CMK (cell line): ENCODE measurements at regions not wholly inside any gene's neighbourhood (a gene's known extent, or its start where the extent isn't known, plus 50 kb on each side); places are given as distances from the start of the nearest gene placed in this dataset.

ENCODE experiments used
- DNase-seq: peaks from one replicate; pipeline ENCODE4 v3.0.0-alpha.2; 2010; ENCODE audit warnings: low read depth

DNA sequence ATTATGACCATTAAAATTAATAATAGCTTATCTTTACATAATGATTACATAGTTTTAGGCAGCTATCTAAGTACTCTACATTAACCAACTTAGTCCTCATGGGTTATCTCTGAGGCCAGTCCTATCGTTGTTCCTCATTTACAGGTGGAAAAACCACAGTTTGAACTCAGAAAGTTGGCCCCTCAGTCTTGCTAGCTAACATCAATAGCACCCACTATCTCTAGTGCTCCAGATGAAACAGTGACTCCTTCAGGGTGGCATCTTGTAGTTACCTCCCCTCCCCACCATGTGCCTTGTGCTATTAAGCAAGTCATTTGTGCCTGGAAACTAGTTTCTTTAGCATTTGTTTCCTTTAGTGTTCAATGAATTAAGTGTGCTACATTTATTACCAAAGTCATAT lies 1086.7 kb downstream of the EFNB2 start:
- DNase-seq = peak; percentile 77

DNA sequence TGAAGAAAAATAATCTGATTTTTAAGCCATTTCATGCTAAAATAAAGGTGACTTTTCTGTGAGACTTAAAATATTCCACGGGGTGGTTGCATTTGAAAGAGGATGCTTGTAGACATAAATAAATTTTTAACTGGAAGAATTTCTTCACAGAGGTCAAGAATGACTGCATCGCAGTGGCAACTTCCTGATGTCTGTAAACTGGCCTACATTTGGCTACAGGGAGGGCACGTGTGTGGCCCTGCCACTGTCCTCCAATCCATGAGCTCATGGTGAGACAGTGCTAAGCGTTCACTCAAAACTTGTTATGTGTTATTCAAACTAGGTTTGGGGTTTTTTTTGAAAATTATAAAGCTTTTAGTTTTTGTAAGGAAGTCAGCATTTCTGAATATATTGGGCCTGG lies 1089.3 kb downstream of the EFNB2 start:
- no peak for DNase-seq

DNA sequence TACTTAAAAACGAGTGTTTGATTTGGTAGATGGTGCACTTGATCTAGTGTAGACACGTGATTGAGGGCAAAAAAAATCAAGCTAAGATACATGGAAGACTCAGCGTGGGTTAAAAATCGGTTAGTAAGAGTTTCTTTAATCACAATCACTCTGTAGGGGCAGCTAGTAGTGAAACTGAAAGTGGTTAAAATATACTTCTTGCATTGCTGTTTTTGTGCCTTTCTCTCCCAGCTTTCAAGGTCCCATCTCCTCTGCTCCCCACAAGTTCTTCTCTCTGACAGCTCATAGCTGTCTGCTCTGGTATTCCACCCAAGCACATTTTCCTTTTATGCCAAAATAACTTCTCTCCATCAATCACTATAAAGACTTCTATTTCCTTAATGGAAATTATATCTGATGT lies 1089.7 kb downstream of the EFNB2 start:
- DNase-seq = no peak

DNA sequence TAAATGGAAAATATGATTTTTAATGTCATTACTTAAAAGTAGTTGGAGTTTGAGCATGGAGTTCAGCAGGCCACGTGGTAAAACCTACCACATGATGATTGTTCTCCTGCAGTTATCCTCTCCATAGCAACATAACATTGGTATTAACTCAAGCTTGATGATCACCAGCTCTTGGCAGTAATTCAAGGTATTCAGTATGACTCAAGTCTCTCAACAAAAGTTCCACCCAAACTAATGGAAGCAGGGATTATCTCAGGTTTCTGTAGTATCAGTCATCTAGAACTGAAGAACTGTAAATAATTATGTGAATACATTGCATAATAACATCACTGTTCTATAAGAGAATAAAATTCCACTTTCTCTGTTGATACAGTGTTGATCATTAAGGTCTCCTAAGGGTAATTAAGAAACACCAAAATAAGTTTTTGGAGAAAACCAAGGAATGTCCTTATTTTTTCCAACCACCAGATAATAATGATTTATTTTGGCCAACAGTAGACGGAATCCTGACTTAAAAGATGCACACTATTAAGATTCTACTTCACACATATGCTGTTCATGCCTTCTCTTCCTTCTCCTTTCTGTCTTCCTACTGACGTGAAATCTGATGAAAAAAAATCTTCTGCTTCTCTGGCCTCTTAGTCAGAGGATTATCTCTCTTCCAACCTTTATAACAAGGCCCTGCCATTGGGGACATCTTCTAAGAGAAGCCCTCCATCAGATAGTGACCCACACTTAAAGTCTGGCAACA lies 1092.3 kb downstream of the EFNB2 start:
- no peak for DNase-seq

DNA sequence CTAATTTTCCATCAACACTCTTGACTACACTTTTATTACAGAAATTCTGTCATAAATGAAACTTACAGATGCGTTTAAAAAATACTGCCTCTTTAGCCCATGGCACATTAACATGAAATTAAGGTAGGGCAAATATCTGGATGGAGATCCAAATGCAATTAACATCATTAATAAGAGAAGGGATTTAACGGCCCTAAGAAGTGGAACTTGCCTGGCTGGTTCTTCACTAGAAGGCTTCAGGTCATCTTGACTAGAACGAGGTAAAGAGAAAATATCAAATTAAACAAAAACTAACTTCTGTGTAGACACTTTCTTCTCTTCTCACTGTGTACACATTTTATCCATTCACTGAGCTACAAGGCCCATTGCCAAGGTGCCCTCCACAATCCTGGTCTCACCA lies 1093.4 kb downstream of the EFNB2 start:
- no peak for DNase-seq

DNA sequence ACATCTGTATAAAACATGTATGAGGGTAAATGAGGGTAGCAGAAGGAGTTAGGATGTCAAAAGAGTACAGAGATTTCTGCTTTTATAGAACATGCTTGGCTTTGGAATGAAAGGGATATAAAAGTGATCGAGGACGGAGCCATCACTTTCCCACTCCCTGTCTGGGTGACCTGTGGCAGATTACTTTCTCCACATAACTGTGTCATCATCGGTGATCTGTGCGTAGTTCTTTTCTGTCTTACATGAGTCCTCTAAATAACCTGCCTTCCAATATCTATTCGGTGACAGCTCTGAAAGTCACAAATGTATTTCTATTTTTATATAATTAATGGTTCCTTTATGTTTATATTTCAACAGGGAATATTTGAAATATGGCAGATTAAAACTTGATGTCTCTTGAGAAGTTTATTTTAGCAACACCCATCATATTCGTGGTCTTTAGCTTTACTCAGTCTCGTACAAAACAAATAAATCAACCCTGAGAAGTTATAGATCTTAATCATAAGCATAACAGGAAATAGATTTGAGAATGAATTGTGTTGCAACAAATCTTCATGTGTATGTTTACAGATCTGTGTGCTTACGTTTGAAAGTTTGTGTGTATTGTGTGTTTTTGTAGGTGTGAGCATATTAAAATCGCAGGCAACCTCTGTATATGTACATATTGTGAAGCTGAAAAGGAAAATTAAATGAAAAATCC lies 1094.3 kb downstream of the EFNB2 start:
- no peak for DNase-seq

DNA sequence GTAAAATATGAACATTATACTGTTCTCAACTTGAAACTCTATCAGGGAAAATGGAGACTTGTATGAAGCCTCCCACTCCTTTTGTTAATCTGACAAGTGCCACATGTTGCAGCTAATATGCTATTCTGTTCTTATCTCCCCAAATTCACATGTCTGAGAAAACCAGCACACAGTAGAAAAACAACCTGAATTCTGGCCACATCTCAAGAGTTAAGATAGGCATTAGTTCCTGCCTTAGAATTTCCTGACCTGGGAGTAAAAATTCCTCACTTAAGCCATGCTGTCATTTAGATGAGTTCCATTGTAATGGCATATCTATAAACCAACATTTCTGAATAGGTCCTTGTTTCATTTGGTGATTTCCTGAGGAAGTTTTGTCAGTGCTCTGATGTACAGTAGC lies 1098.5 kb downstream of the EFNB2 start:
- DNase-seq = peak; percentile 84

DNA sequence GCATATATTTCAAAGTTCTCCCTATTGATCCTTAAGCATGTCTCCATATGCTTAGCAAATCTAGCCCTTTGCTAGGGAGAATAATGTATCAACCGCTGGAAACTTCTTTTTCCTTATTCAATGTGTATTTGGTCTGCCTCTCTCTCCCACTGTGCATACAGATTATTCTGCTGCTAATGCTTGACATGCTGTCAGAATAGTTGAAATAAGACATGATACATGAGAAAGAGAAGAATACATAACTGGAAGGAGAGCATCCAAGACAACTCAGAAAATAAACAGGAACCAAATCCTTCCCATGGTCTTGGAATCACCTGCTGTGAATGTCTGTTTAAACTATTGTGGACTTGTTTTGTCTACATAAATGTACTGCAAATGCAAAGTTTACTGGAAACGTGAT lies 1103.0 kb downstream of the EFNB2 start:
- no peak for DNase-seq

DNA sequence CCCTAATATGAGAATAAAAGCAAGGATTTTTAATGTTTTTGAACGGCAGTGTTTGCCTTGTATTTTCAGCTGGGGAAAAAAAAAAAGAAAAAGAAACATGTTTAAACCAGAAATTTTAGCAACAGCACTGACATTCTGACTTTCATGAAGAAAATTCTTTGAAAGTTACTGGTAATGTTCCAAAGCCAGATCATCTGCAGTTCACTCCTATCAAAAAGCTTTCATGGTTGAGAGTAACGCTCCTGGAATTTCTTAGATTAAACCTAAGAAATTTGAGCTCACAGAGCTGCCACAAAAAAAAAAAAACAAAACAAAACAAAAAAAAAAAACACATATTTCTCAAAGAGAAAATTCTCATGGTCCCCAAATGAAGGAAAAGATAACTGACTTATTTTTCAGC lies 1106.7 kb downstream of the EFNB2 start:
- no peak for DNase-seq

DNA sequence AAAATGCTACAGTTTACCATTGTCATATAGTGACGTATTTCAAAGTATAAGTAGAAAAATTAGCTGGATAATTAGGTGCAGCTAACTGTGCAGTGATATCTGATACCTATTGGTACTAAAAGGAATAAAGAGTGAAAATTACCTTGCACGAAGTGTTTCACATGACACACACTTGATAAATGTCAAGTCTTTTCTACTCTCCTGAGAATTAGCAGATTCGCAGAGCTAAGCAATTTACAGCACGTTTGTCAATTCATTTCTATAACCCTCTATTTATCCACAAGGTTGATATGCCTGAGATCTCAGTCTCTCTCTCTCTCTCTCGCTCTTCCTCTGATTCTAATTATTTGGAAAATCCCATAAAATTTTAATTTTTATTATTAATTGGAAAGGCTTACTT lies 1109.0 kb downstream of the EFNB2 start:
- no peak for DNase-seq

DNA sequence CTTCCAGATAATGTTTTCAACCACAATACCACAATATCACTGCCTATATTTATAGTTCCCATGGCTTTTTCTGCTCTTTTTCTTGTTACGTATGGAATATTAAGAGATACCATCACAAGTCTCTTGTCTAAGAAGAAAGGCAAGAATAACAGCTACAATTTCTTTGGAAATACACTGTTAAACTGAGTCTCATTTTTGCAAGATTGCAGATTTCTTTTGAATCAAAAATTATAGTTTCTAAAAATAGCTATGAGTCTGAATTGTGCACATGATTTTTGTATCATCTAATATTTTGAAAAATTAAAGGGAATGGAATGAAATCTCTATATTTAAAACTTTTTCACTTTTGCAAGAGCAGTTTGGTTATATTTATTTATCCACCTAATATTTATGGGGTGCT lies 1120.8 kb downstream of the EFNB2 start:
- no peak for DNase-seq

DNA sequence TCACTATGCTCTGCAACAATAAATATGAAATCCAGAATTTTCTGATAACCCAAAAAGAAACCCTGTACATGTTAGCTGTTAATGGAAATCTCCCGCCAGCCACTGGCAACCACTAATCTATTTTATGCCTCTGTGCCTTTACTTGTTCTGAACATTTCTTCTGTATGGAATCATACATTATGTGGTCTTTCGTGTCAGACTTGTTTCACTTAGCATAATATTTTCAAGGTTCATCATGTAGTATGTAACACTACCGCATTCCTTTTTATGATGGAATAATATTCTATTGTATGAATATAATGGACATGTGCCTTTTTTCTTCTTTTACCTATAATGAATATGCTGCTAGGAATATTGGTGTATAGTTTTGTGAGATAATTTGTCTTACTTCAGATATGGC lies 1123.3 kb downstream of the EFNB2 start:
- DNase-seq = no peak

DNA sequence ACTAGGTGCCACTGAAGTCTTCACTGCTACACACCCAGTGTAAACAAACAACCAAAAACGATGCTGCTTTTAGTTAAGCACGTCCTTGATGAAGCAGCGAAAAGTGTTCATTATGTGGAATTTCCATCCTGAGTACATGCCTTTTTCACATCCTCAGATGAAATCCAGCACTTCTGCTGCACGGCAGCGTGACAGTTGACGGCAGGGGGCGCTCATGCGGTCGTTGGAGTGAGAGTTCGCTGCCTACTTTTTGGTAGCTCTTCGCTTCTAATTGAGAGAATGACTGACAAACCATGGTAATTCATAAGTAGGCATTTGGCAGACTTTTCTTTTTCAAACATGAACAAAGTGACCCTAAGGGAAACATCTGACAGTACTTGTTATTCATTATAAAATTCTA lies 1124.9 kb downstream of the EFNB2 start:
- no peak for DNase-seq

DNA sequence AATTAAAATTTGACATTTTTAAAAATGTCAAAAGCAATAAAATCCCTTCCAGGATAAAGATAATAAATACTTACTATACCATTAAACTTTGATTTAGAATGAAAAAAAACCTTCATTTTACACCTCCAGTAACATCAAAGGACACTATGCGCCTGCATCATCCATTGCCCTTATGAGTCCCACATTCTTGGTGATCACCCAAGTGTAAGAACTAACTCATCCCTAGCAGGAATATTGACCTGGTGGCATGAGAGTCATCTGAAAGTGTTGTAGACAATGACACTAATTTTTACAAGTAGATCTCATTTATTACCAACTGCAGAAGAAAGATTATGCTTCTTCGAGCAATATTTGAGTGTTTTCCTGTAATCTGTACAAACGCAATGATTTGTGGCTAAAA lies 1128.9 kb downstream of the EFNB2 start:
- DNase-seq = no peak

DNA sequence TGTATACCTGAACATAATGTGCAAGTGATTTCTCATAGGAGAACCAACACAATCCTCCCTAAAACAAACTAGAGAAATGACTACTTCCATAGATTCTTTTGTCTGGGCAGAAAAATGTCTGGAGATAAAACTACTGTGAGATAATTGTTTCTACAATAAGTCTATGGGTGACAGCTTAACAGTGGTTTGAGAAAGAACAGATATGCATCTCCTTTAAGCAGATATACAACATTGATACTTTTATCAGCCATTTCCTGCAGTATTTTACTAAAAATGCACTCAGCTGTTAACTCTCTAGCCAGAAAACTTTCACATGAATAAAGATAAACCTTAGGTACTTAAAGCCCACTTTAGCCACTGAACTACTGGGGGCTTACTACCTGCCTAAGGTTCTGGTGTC lies 1132.4 kb downstream of the EFNB2 start:
- DNase-seq = no peak

DNA sequence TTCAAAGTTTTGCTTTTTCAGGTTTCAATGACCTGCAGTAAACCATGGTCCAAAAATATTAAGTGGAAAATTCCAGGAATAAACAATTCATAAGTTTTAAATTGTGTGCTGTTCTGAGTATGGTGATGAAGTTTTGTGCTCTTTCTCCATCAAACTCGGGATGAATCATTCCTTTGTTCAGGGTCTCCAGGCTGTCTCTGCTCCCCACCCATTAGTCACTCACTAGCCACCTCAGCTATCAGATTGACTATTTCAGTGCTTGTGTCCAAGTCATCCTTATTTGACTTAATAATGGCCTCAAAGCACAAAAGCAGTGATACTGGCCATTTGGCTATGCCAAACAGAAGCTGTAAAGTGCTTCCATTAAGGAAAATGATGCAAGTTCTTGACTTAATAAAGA lies 1140.4 kb downstream of the EFNB2 start:
- DNase-seq = no peak

DNA sequence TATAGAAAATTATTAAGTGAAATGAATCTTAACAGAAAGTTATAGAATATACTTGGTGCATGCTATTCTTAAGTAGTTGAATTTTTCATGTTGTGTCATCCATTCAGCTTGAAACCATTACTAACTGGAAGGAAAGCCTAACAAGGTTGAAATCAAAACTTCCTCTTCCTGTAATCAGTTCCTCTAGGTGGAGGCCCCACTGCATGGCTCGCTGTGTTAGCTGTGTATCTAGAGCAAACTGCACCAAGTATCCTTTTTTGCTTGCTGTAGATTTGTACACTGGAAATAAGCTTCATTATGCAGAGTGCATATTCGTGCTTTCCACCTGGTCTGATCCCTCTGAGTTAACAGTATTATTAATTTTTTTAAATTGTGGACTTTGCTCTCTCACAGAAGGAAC lies 1146.1 kb downstream of the EFNB2 start:
- no peak for DNase-seq

DNA sequence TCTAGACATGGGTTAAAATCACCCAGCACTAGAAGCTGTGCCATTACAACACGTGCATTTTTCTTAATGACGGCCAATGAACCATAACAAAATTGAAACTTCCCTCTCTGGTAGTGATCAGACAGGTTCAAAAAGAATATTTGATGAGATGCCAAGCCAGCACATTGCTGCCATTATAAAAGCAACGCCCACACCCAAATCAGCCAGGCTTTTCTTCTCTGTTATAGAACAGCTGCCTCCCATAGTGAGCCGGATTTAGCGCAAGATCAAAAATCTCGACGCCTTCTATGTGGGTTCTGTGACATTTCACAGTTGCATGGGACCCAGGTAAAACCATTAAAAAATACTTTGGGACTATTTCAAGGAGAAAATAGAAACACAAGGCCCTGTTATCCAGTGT lies 1158.0 kb downstream of the EFNB2 start:
- DNase-seq = no peak

DNA sequence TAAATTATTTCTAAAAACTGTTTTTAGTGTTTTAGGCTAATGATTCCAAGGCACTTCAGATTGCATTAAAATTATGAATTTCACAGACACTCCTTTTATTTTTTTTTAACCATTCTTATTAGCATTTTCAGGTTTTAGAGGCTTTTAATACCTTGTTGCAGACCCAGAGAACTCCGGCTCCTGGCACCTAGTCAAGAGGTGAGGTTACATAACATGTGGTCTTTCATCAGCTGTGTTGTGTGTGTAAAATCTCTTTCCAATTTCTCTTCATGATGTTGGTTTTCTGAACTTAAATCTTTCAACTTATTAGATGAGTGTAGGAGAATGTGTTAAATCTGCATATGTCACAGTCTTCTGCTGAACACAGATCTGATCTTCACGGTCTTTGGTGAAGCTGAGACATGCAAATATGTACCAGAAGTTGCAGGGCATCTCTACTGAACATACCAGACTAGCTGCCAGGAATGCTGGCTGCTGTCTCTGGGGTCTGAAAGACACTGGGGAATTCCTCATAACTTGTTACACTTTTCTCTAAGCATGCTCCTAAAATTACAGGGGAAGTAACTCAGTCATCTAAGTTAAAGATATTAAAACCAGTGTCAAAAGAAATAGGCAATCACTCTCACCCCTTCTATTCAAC lies 1165.3 kb downstream of the EFNB2 start:
- no peak for DNase-seq

DNA sequence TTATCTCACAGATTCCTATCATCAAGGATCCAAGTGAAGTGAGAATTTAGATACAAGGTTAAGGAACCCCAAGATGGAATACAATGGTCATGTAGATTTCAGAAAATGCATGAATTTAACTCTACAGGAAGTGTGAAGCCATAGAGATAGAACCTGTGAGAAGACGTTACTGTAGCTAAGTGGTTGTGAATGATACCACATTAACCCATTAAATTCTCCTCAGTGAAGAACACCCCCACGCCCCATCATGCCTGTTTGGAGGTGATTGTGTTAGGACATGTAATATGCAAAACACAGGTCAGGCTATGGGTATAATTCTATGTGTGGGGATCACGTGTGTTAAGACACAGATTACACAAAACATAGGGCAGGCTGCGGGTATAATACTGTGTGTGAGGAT lies 1166.7 kb downstream of the EFNB2 start:
- peak; percentile 91 for DNase-seq

DNA sequence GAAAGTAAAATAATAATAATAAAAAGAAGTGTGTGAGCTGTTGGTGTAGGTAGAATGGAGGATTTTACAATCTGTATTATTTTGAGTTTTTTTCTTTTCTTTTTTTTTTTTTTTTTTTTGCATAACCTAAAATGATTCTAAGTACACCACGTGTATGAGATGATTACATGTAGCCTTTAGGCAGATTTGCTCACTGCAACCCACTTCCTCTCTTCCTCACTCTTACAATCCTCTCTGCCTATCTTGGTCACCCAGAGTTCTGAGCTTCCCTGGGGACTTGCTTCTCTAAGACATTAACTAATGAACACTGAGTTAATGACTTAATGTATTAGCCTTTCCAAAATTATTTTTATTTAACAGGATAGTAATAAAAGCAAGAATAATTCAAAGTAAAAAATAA lies 1169.6 kb downstream of the EFNB2 start:
- DNase-seq = peak; percentile 68

DNA sequence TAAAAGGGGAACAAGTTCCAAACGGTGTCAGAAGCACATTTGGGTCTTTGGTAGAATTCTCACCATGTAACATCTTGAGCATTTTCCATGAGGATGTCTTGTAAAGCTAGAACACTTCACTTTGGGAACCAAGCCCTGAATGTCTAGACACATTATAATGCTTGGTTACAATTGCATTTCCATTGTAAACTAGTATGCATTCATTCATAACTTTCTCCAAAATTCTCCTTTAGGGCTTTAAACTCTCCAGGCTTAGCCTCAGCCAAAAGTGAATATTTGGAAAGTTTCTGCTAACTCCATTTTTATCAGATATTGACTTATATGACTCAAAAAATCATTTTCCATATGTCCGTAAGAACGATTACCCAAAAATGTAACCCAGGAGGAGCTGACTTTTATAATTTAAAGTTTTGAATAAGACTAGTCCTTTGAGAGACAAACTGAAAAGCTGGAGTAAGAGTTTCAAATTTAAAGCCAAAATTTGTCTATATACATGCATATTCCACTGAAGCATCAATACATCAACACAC lies 1170.4 kb downstream of the EFNB2 start:
- no peak for DNase-seq

DNA sequence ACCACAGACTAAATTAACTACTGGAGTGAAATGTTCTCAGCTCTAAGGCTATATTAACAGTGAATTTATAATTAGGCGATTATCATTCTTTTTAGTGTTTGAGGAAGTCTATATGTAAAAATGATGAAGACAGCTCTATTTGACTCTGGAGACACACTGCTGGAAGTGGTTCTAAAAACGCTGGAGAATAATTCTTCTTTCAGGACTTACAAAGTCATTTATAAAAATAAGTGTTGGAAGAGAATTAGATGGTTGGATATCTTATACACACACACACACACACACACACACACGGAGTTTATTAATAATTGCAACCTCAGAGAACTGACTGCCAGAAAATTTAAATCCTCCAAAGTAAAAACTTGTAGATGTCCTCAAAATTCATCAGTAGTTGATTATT lies 1171.3 kb downstream of the EFNB2 start:
- DNase-seq = no peak
